VCaP (cell line): ENCODE measurements at regions not wholly inside any gene's neighbourhood (a gene's known extent, or its start where the extent isn't known, plus 50 kb on each side); places are given as distances from the start of the nearest gene placed in this dataset.

Source experiments
- H3K27ac ChIP-seq: fragments of 450-650 bp; 2 replicates; pipeline ENCODE4 v1.5.1; 2017
- TF ChIP-seq, protein P1 (sequence below): fragments of 450-650 bp; conservative IDR thresholded peaks from 2 replicates; pipeline ENCODE4 v1.5.1; 2017; ENCODE audit warnings: mild to moderate bottlenecking, moderate library complexity

GRCh38 chr6:139597087-139597763 is 222.8 kb upstream of the CITED2 start:
- TF ChIP-seq, protein P1, sequence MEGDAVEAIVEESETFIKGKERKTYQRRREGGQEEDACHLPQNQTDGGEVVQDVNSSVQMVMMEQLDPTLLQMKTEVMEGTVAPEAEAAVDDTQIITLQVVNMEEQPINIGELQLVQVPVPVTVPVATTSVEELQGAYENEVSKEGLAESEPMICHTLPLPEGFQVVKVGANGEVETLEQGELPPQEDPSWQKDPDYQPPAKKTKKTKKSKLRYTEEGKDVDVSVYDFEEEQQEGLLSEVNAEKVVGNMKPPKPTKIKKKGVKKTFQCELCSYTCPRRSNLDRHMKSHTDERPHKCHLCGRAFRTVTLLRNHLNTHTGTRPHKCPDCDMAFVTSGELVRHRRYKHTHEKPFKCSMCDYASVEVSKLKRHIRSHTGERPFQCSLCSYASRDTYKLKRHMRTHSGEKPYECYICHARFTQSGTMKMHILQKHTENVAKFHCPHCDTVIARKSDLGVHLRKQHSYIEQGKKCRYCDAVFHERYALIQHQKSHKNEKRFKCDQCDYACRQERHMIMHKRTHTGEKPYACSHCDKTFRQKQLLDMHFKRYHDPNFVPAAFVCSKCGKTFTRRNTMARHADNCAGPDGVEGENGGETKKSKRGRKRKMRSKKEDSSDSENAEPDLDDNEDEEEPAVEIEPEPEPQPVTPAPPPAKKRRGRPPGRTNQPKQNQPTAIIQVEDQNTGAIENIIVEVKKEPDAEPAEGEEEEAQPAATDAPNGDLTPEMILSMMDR = no peak
- peak overlapping the region; percentile 37 for H3K27ac ChIP-seq

- TF ChIP-seq, protein P1 = no peak
- no peak overlapping the region for H3K27ac ChIP-seq
Observed at GRCh38 chr6:139595183-139595582, 220.7 kb upstream of the CITED2 start.

DNA sequence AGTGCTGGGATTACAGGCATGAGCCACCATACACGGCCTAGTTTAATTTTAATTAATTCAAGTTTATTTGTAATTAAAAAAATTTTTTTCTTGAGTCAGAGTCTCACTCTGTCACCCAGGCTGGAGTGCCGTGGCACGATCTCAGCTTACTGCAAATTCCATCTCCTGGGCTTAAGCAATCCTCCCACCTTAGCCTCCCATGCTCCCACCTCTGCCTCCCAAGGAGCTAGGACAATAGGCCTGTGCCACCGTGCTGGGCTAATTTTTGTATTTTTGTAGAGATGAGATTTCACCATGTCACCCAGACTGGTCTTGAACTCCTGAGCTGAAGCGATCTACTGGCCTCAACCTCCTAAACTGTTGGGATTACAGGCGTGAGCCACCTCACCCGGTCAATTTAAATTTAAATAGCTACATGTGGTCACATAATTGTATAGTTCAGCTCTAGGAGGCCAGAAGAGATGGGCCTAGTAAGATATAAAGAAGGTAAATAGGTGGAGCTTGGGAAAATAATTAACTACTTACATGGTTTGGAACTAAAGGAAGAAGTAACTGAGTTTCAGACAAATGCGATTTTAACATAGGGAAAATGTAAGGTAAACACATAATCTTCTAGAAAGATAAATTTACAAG is 220.0 kb upstream of the CITED2 start:
- TF ChIP-seq, protein P1 = no peak
- H3K27ac ChIP-seq = no peak overlapping the region

- TF ChIP-seq, protein P1 = no peak
- no peak overlapping the region for H3K27ac ChIP-seq
Observed at GRCh38 chr6:139593081-139593480, 218.6 kb upstream of the CITED2 start.

DNA sequence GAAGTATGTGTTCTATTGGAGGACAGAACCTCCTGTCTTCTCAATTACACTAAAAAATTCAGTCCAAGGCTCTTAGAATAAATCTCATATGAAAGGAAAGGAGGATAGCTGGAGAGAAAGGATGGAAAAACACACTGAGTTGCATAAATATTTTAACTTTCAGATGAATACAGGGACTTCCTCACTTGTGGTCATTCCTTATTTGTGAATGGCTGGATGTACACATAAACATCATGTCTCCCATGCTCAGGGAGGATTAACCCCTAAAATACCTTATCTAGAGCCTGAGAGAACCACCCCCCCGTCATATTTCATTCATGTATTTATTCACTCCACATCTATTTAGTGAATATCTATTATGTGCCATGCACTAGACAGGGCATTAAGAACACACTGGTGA is 217.6 kb upstream of the CITED2 start:
- TF ChIP-seq, protein P1 = no peak
- H3K27ac ChIP-seq = no peak overlapping the region

- H3K27ac ChIP-seq = peak overlapping the region; percentile 93
- TF ChIP-seq, protein P1 = no peak
Observed at GRCh38 chr6:139591075-139591865, 216.8 kb upstream of the CITED2 start.

DNA sequence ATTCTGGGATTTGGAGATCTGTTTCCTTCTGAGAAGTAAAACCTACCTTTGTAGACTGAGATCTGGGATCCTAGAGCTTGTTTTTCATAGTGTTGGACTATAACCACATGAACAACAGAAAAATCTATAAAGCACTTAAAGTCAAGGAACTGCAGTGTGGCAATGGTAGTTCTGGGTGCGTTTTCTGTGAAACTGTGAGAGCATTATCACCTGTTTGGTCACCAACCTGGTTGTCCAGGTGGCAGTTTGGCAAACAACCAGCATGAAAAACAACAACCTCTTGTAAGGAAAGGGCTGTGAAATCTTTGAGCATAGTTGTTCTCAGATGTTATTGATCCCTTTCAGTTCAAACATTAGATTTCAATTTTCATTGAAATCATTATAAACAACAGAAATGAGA is 215.8 kb upstream of the CITED2 start:
- TF ChIP-seq, protein P1 = no peak
- peak overlapping the region; percentile 93 for H3K27ac ChIP-seq
